ENCODE measurements at regions not wholly inside any gene's neighbourhood (a gene's known extent, or its start where the extent isn't known, plus 50 kb on each side); places are given as distances from the start of the nearest gene placed in this dataset.
"Not testable (repeated sequence)": the region's sequence is repeated elsewhere in the genome, so short reads cannot be mapped to it uniquely, and the experiment has no call there.

GRCh38 chr15:87561641-87562040 is 694.9 kb downstream of the NTRK3 start:
- Mint-ChIP-seq H3K9me3 (no peaks in the 10 kb centered on the region), H3K4me1 (no peaks in the 10 kb centered on the region), H3K4me3 (no peak overlapping the region), H3K27me3 (peaks cover 8% of the 10 kb centered on the region), H3K27ac (no peak overlapping the region)
- ATAC-seq (no peak), DNase-seq (no peak)

GRCh38 chr15:87557881-87558280 is 698.7 kb downstream of the NTRK3 start:
- Mint-ChIP-seq H3K4me3 (no peak overlapping the region), H3K27me3 (peaks cover 8% of the 10 kb centered on the region), H3K27ac (no peak overlapping the region), H3K4me1 (no peaks in the 10 kb centered on the region), H3K9me3 (peaks cover 9 to 13% of the 10 kb centered on the region in 2 donors)
- no peak for DNase-seq
- ATAC-seq, result no peak

GRCh38 chr15:87556886-87557285 is 699.7 kb downstream of the NTRK3 start:
- no peak for ATAC-seq
- Mint-ChIP-seq H3K4me3 (no peak overlapping the region), H3K9me3 (peaks cover 9 to 13% of the 10 kb centered on the region in 2 donors), H3K27ac (no peak overlapping the region), H3K4me1 (no peaks in the 10 kb centered on the region), H3K27me3 (peaks cover under 1% of the 10 kb centered on the region)
- no peak for DNase-seq

GRCh38 chr15:87549860-87550259 is 706.7 kb downstream of the NTRK3 start:
- no peak overlapping the region for H3K27ac Mint-ChIP-seq
- ATAC-seq, result no peak
- peaks cover 9 to 13% of the 10 kb centered on the region in 2 donors for H3K9me3 Mint-ChIP-seq
- H3K4me1 Mint-ChIP-seq, result no peaks in the 10 kb centered on the region
- no peak for DNase-seq
- no peak overlapping the region for H3K4me3 Mint-ChIP-seq
- no peaks in the 10 kb centered on the region for H3K27me3 Mint-ChIP-seq

- no peak for ATAC-seq
- Mint-ChIP-seq H3K27me3 (no peaks in the 10 kb centered on the region), H3K9me3 (peaks cover 9 to 11% of the 10 kb centered on the region in 2 donors), H3K4me3 (no peak overlapping the region), H3K27ac (no peak overlapping the region), H3K4me1 (no peaks in the 10 kb centered on the region)
- DNase-seq, result no peak
Observed at GRCh38 chr15:87549296-87549695, 707.2 kb downstream of the NTRK3 start.

- DNase-seq, H3K27ac Mint-ChIP-seq, H3K27me3 Mint-ChIP-seq, ATAC-seq, H3K4me3 Mint-ChIP-seq, H3K4me1 Mint-ChIP-seq, H3K9me3 Mint-ChIP-seq: not testable (repeated sequence)
Observed at GRCh38 chr15:87548590-87548989, 707.9 kb downstream of the NTRK3 start.

GRCh38 chr15:87547470-87548181 is 708.9 kb downstream of the NTRK3 start:
- ATAC-seq, result no peak
- no peak for DNase-seq
- no peak overlapping the region for H3K4me3 Mint-ChIP-seq
- no peaks in the 10 kb centered on the region for H3K9me3 Mint-ChIP-seq
- no peak overlapping the region for H3K27ac Mint-ChIP-seq
- no peaks in the 10 kb centered on the region for H3K4me1 Mint-ChIP-seq
- no peaks in the 10 kb centered on the region for H3K27me3 Mint-ChIP-seq

GRCh38 chr15:87538327-87538834 is 718.2 kb downstream of the NTRK3 start:
- H3K9me3 Mint-ChIP-seq, result peaks cover 6 to 14% of the 10 kb centered on the region in 2 donors
- H3K4me3 Mint-ChIP-seq, result no peak overlapping the region
- no peak overlapping the region for H3K27ac Mint-ChIP-seq
- no peaks in the 10 kb centered on the region for H3K27me3 Mint-ChIP-seq
- ATAC-seq (no peak), DNase-seq (no peak)
- no peaks in the 10 kb centered on the region for H3K4me1 Mint-ChIP-seq

GRCh38 chr15:87537295-87537694 is 719.2 kb downstream of the NTRK3 start:
- Mint-ChIP-seq H3K4me1 (no peaks in the 10 kb centered on the region), H3K4me3 (no peak overlapping the region), H3K9me3 (peaks cover 14 to 18% of the 10 kb centered on the region in 2 donors), H3K27me3 (no peaks in the 10 kb centered on the region), H3K27ac (no peak overlapping the region)
- DNase-seq, result no peak
- ATAC-seq, result no peak

GRCh38 chr15:87533637-87534036 is 722.9 kb downstream of the NTRK3 start:
- ATAC-seq, DNase-seq, H3K4me1 Mint-ChIP-seq, H3K27me3 Mint-ChIP-seq, H3K27ac Mint-ChIP-seq, H3K4me3 Mint-ChIP-seq: not testable (repeated sequence)
- H3K9me3 Mint-ChIP-seq, result peaks cover 18 to 20% of the 10 kb centered on the region in 2 donors

GRCh38 chr15:87528873-87529272 is 727.7 kb downstream of the NTRK3 start:
- no peaks in the 10 kb centered on the region for H3K4me1 Mint-ChIP-seq
- no peak overlapping the region for H3K27ac Mint-ChIP-seq
- no peaks in the 10 kb centered on the region for H3K27me3 Mint-ChIP-seq
- H3K9me3 Mint-ChIP-seq, result peaks cover 13 to 26% of the 10 kb centered on the region in 2 donors
- H3K4me3 Mint-ChIP-seq, result no peak overlapping the region
- DNase-seq, result no peak
- no peak for ATAC-seq

- no peak for DNase-seq
- no peak overlapping the region for H3K4me3 Mint-ChIP-seq
- H3K27me3 Mint-ChIP-seq, result no peaks in the 10 kb centered on the region
- no peak overlapping the region for H3K27ac Mint-ChIP-seq
- no peaks in the 10 kb centered on the region for H3K4me1 Mint-ChIP-seq
- peaks cover 4 to 16% of the 10 kb centered on the region in 2 donors for H3K9me3 Mint-ChIP-seq
- no peak for ATAC-seq
Observed at GRCh38 chr15:87527875-87528274, 728.7 kb downstream of the NTRK3 start.

- DNase-seq, result no peak
- ATAC-seq, result no peak
- Mint-ChIP-seq H3K27me3 (no peaks in the 10 kb centered on the region), H3K4me1 (no peaks in the 10 kb centered on the region), H3K9me3 (peaks cover 4 to 14% of the 10 kb centered on the region in 2 donors), H3K27ac (no peak overlapping the region), H3K4me3 (no peak overlapping the region)
Observed at GRCh38 chr15:87527416-87527815, 729.1 kb downstream of the NTRK3 start.

GRCh38 chr15:87523516-87523915 is 733.0 kb downstream of the NTRK3 start:
- H3K4me1 Mint-ChIP-seq, result no peaks in the 10 kb centered on the region
- H3K27me3 Mint-ChIP-seq, result no peaks in the 10 kb centered on the region
- H3K27ac Mint-ChIP-seq, result no peak overlapping the region
- ATAC-seq (no peak), DNase-seq (no peak)
- H3K4me3 Mint-ChIP-seq, result no peak overlapping the region
- peaks cover 4 to 6% of the 10 kb centered on the region in 2 donors for H3K9me3 Mint-ChIP-seq

- Mint-ChIP-seq H3K27ac (no peak overlapping the region), H3K4me3 (no peak overlapping the region), H3K9me3 (peaks cover 4 to 9% of the 10 kb centered on the region in 2 donors), H3K27me3 (no peaks in the 10 kb centered on the region), H3K4me1 (no peaks in the 10 kb centered on the region)
- no peak for ATAC-seq
- DNase-seq, result no peak
Observed at GRCh38 chr15:87522997-87523396, 733.5 kb downstream of the NTRK3 start.

GRCh38 chr15:87518957-87519356 is 737.6 kb downstream of the NTRK3 start:
- no peak for ATAC-seq
- H3K27ac Mint-ChIP-seq, result no peak overlapping the region
- peaks cover 0 to 10% of the 10 kb centered on the region in 2 donors for H3K9me3 Mint-ChIP-seq

GRCh38 chr15:87508086-87508485 is 748.5 kb downstream of the NTRK3 start:
- no peaks in the 10 kb centered on the region for H3K4me1 Mint-ChIP-seq
- H3K9me3 Mint-ChIP-seq, result peaks cover 3 to 5% of the 10 kb centered on the region in 2 donors
- ATAC-seq (no peak), DNase-seq (no peak)
- H3K27me3 Mint-ChIP-seq, result no peaks in the 10 kb centered on the region
- H3K27ac Mint-ChIP-seq, result no peak overlapping the region
- H3K4me3 Mint-ChIP-seq, result no peak overlapping the region

More at GRCh38 chr15:87518957-87519356, 737.6 kb downstream of the NTRK3 start:
- H3K4me3 Mint-ChIP-seq, result no peak overlapping the region
- H3K4me1 Mint-ChIP-seq, result no peaks in the 10 kb centered on the region
- no peak for DNase-seq
- H3K27me3 Mint-ChIP-seq, result no peaks in the 10 kb centered on the region
